ENCODE measurements at regions not wholly inside any gene's neighbourhood (a gene's known extent, or its start where the extent isn't known, plus 50 kb on each side); places are given as distances from the start of the nearest gene placed in this dataset.

DNA sequence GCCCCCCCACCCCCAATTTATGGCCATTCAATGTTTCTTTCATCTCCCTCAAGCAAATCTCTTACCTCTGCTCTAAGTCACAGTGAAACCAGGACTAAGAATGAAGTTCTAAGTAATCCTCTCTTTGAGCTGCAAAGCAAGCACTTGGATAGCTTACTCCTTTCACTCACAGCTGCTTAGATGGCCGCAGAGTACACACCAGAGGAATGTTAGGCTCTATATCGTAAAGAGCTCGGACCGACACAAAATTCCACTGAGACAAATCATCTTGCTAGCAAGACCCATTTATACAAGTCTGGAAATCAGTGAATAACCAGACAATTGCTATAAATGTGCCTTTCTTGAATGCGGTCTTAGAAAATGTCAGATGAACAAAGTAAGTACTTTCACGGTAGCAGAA is 135.0 kb downstream of the IDS start:
- H3K9me3 Mint-ChIP-seq (ENCODE audit: unreplicated experiment) = no peaks in the 10 kb centered on the region
- H3K4me1 Mint-ChIP-seq (ENCODE audit: low read depth, unreplicated experiment) = peaks cover 4% of the 10 kb centered on the region
- ChIA-PET CTCF (no interaction called here), POLR2A (no interaction called here)
- H3K27me3 ChIP-seq (replicated peaks; ENCODE audit: control insufficient read depth, insufficient read depth, low read length) = no peaks in the 10 kb centered on the region
- no peaks in the 10 kb centered on the region for H3K9me3 ChIP-seq
- H3K4me3 Mint-ChIP-seq (ENCODE audit: unreplicated experiment) = no peak overlapping the region
- no peaks in the 10 kb centered on the region for H3K4me1 ChIP-seq
- no peaks in the 10 kb centered on the region for H3K36me3 ChIP-seq (ENCODE audit: control insufficient read depth, insufficient read depth, low read length)
- TF ChIP-seq, protein P1, sequence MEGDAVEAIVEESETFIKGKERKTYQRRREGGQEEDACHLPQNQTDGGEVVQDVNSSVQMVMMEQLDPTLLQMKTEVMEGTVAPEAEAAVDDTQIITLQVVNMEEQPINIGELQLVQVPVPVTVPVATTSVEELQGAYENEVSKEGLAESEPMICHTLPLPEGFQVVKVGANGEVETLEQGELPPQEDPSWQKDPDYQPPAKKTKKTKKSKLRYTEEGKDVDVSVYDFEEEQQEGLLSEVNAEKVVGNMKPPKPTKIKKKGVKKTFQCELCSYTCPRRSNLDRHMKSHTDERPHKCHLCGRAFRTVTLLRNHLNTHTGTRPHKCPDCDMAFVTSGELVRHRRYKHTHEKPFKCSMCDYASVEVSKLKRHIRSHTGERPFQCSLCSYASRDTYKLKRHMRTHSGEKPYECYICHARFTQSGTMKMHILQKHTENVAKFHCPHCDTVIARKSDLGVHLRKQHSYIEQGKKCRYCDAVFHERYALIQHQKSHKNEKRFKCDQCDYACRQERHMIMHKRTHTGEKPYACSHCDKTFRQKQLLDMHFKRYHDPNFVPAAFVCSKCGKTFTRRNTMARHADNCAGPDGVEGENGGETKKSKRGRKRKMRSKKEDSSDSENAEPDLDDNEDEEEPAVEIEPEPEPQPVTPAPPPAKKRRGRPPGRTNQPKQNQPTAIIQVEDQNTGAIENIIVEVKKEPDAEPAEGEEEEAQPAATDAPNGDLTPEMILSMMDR (IDR thresholded peaks at IDR 0.05; ENCODE audit: insufficient read depth in 1 of 2, low read depth in 1 of 2, low read length in 1 of 2, severe bottlenecking in 1 of 2, unreplicated experiment in 1 of 2) = no peak
- no peaks in the 10 kb centered on the region for H3K36me3 Mint-ChIP-seq (ENCODE audit: insufficient read depth, unreplicated experiment)
- intact Hi-C loops (cut with micrococcal nuclease; ENCODE audit: unreplicated experiment) = no loop called here
- no TSS peak for BruUV-seq (replicated peaks)
- no peak for DNase-seq
- no peak overlapping the region for H3K27ac Mint-ChIP-seq (ENCODE audit: unreplicated experiment)
- H3K27me3 Mint-ChIP-seq (ENCODE audit: insufficient read depth, unreplicated experiment) = no peaks in the 10 kb centered on the region
- H3K4me3 ChIP-seq (ENCODE audit: low read depth, low read length) = no peak overlapping the region

DNA sequence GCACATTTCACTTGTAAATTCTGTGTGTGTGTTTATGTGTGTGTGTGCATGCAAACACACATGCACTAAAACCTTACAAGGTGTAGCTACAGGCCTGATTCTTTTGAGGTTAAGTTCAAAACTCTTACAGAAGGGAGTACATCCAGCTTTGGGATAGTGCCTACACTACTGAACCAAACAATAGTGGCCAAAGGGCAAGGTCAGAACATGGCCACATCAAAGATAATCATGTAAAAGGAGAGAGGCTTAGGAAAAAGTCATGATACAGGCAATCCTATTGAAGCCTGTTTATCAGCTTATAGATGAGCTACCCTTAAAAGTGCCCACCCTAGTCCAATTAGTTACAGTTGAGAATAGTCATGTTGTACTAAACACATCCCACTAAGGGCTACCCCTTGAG is 139.6 kb downstream of the IDS start:
- POLR2A ChIA-PET = no interaction called here
- no peak for DNase-seq
- H3K4me1 ChIP-seq = no peaks in the 10 kb centered on the region
- Mint-ChIP-seq H3K4me3 (ENCODE audit: unreplicated experiment) (no peak overlapping the region), H3K36me3 (ENCODE audit: insufficient read depth, unreplicated experiment) (no peaks in the 10 kb centered on the region), H3K4me1 (ENCODE audit: low read depth, unreplicated experiment) (peaks cover 4% of the 10 kb centered on the region), H3K27me3 (ENCODE audit: insufficient read depth, unreplicated experiment) (no peaks in the 10 kb centered on the region), H3K27ac (ENCODE audit: unreplicated experiment) (no peak overlapping the region), H3K9me3 (ENCODE audit: unreplicated experiment) (no peaks in the 10 kb centered on the region)
- BruUV-seq (replicated peaks) = no TSS peak
- no peaks in the 10 kb centered on the region for H3K36me3 ChIP-seq (ENCODE audit: control insufficient read depth, insufficient read depth, low read length)
- TF ChIP-seq, protein P1 (IDR thresholded peaks at IDR 0.05; ENCODE audit: insufficient read depth in 1 of 2, low read depth in 1 of 2, low read length in 1 of 2, severe bottlenecking in 1 of 2, unreplicated experiment in 1 of 2) = no peak
- CTCF ChIA-PET = no interaction called here
- no peaks in the 10 kb centered on the region for H3K9me3 ChIP-seq
- no peaks in the 10 kb centered on the region for H3K27me3 ChIP-seq (replicated peaks; ENCODE audit: control insufficient read depth, insufficient read depth, low read length)
- intact Hi-C loops (cut with micrococcal nuclease; ENCODE audit: unreplicated experiment) = no loop called here
- no peak overlapping the region for H3K4me3 ChIP-seq (ENCODE audit: low read depth, low read length)

DNA sequence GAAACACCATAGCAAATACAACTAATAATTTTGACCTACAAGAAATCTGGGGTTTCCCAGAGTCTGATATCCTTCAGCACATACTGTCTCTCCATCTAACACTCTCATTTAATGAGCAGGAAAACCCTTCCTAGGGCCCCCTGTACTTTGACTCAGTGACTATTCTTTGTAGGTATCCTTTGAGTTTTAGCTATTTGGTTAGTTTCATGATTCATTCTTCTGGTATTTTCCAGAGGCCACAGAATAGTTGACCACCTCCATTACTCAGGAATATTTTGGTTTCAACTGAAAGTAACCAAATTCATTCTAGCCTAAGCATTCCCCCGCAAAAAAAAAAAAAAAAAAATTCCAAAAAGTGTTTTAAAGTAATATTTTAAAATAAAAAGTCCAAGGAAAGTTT is 140.0 kb downstream of the IDS start:
- H3K36me3 ChIP-seq (ENCODE audit: control insufficient read depth, insufficient read depth, low read length) = no peaks in the 10 kb centered on the region
- Mint-ChIP-seq H3K4me3 (ENCODE audit: unreplicated experiment) (no peak overlapping the region), H3K36me3 (ENCODE audit: insufficient read depth, unreplicated experiment) (no peaks in the 10 kb centered on the region), H3K4me1 (ENCODE audit: low read depth, unreplicated experiment) (peaks cover 4% of the 10 kb centered on the region), H3K27ac (ENCODE audit: unreplicated experiment) (no peak overlapping the region), H3K9me3 (ENCODE audit: unreplicated experiment) (no peaks in the 10 kb centered on the region), H3K27me3 (ENCODE audit: insufficient read depth, unreplicated experiment) (no peaks in the 10 kb centered on the region)
- no peak overlapping the region for H3K4me3 ChIP-seq (ENCODE audit: low read depth, low read length)
- BruUV-seq (replicated peaks) = no TSS peak
- CTCF ChIA-PET = no interaction called here
- DNase-seq = no peak
- H3K4me1 ChIP-seq = no peaks in the 10 kb centered on the region
- POLR2A ChIA-PET = no interaction called here
- TF ChIP-seq, protein P1 (IDR thresholded peaks at IDR 0.05; ENCODE audit: insufficient read depth in 1 of 2, low read depth in 1 of 2, low read length in 1 of 2, severe bottlenecking in 1 of 2, unreplicated experiment in 1 of 2) = no peak
- no peaks in the 10 kb centered on the region for H3K9me3 ChIP-seq
- no peaks in the 10 kb centered on the region for H3K27me3 ChIP-seq (replicated peaks; ENCODE audit: control insufficient read depth, insufficient read depth, low read length)
- intact Hi-C loops (cut with micrococcal nuclease; ENCODE audit: unreplicated experiment) = no loop called here
